CD4-positive, alpha-beta T cell treated with Interferon gamma for 1 hour (primary cell): ENCODE measurements at regions not wholly inside any gene's neighbourhood (a gene's known extent, or its start where the extent isn't known, plus 50 kb on each side); places are given as distances from the start of the nearest gene placed in this dataset.
"Not testable (repeated sequence)": the region's sequence is repeated elsewhere in the genome, so short reads cannot be mapped to it uniquely, and the experiment has no call there.

Source experiments
- DNase-seq: peaks from one replicate; pipeline ENCODE4 v3.0.0-alpha.2; 2020

GRCh38 chr2:84373391-84373790 lies 85.7 kb downstream of the SUCLG1 start:
- DNase-seq: no peak

GRCh38 chr2:84362541-84362940 lies 96.5 kb downstream of the SUCLG1 start:
- no peak for DNase-seq

- DNase-seq: no peak
These were observed 121.0 kb downstream of the SUCLG1 start for GRCh38 chr2:84338069-84338468.

GRCh38 chr2:84327645-84328249 lies 131.3 kb downstream of the SUCLG1 start:
- DNase-seq: no peak

- DNase-seq: no peak
These were observed 132.1 kb downstream of the SUCLG1 start for GRCh38 chr2:84326831-84327432.

- DNase-seq: no peak
These were observed 135.2 kb downstream of the SUCLG1 start for GRCh38 chr2:84323890-84324289.

- no peak for DNase-seq
These were observed 138.1 kb downstream of the SUCLG1 start for GRCh38 chr2:84320940-84321339.

- no peak for DNase-seq
These were observed 139.5 kb downstream of the SUCLG1 start for GRCh38 chr2:84319581-84319980.

- no peak for DNase-seq
These were observed 141.9 kb downstream of the SUCLG1 start for GRCh38 chr2:84317135-84317534.

GRCh38 chr2:84314901-84315330 lies 144.2 kb downstream of the SUCLG1 start:
- peak; percentile 52 for DNase-seq

GRCh38 chr2:84314250-84314649 lies 144.8 kb downstream of the SUCLG1 start:
- no peak for DNase-seq

- no peak for DNase-seq
These were observed 149.8 kb downstream of the SUCLG1 start for GRCh38 chr2:84309281-84309680.

GRCh38 chr2:84306361-84306760 lies 152.7 kb downstream of the SUCLG1 start:
- DNase-seq: no peak

GRCh38 chr2:84302513-84303412 lies 156.3 kb downstream of the SUCLG1 start:
- no peak for DNase-seq

- DNase-seq: no peak
These were observed 157.4 kb downstream of the SUCLG1 start for GRCh38 chr2:84301717-84302116.

- DNase-seq: no peak
These were observed 158.4 kb downstream of the SUCLG1 start for GRCh38 chr2:84300696-84301029.

- not testable (repeated sequence) for DNase-seq
These were observed 158.9 kb downstream of the SUCLG1 start for GRCh38 chr2:84300001-84300695.

- no peak for DNase-seq
These were observed 159.8 kb downstream of the SUCLG1 start for GRCh38 chr2:84299211-84299775.

- no peak for DNase-seq
These were observed 161.9 kb downstream of the SUCLG1 start for GRCh38 chr2:84297155-84297554.

- DNase-seq: no peak
These were observed 165.2 kb downstream of the SUCLG1 start for GRCh38 chr2:84293791-84294380.

- no peak for DNase-seq
These were observed 166.5 kb downstream of the SUCLG1 start for GRCh38 chr2:84292545-84292944.

- no peak for DNase-seq
These were observed 168.5 kb downstream of the SUCLG1 start for GRCh38 chr2:84290537-84290936.

- DNase-seq: no peak
These were observed 170.8 kb downstream of the SUCLG1 start for GRCh38 chr2:84288293-84288692.
